H1 (cell line): ENCODE measurements at regions not wholly inside any gene's neighbourhood (a gene's known extent, or its start where the extent isn't known, plus 50 kb on each side); places are given as distances from the start of the nearest gene placed in this dataset.

Source experiments
- CTCF ChIP-seq, 3 experiments: IDR thresholded peaks; 1 replicate in 2 of 3; 2 replicates in 1 of 3; pipeline versions ENCODE4 v1.5.1 to v1.6.1; 2011; ENCODE audit warnings: low read length in 3 of 3, mild to moderate bottlenecking in 3 of 3, inconsistent platforms in 2 of 3, low read depth in 1 of 3, moderate library complexity in 1 of 3; ENCODE audit not compliant: insufficient read depth in 1 of 3; ENCODE audit errors: control extremely low read depth in 1 of 3
- JUN ChIP-seq: IDR thresholded peaks from 2 replicates; pipeline ENCODE4 v1.6.1; 2011; ENCODE audit warnings: low read depth, mild to moderate bottlenecking, improper control_type of control experiment, low read length

- TF ChIP-seq JUN (no peak), CTCF (IDR thresholded peaks at IDR 0.05; ENCODE audit: control extremely low read depth in 1 of 3, insufficient read depth in 1 of 3, low read depth in 1 of 3, low read length in 3 of 3) (no peak)
Observed at GRCh38 chrX:74248889-74249288, 55.1 kb upstream of the ZCCHC13 start.
